Activated CD8-positive, alpha-beta memory T cell treated with anti-CD3 and anti-CD28 coated beads, Interleukin-2, amount 50 U/mL, for 24 hours (primary cell): ENCODE measurements at regions not wholly inside any gene's neighbourhood (a gene's known extent, or its start where the extent isn't known, plus 50 kb on each side); places are given as distances from the start of the nearest gene placed in this dataset.

ENCODE experiments used
- DNase-seq: peaks from one replicate; pipeline ENCODE4 v3.0.0-alpha.2; 2020; ENCODE audit errors: extremely low read depth

DNA sequence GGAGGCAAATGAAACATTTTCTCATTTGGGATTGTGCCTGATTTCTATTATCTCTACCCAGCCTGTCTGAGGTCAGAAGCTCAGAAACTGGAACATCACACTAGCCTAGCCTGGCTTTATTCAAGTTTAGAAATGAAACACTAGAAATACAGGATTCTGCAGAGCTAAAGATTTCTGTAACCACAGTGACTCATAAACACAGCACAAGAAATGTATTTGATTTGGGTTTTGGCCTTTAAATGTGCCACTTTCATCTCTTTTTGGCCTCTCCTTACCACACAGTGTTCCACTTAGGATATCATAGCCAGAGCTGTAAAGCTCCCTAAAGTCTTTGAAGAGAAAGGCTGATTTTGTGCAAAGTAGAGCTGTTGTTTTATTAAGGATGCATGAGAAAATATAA, 307.5 kb downstream of the EMP1 start:
- no peak for DNase-seq

DNA sequence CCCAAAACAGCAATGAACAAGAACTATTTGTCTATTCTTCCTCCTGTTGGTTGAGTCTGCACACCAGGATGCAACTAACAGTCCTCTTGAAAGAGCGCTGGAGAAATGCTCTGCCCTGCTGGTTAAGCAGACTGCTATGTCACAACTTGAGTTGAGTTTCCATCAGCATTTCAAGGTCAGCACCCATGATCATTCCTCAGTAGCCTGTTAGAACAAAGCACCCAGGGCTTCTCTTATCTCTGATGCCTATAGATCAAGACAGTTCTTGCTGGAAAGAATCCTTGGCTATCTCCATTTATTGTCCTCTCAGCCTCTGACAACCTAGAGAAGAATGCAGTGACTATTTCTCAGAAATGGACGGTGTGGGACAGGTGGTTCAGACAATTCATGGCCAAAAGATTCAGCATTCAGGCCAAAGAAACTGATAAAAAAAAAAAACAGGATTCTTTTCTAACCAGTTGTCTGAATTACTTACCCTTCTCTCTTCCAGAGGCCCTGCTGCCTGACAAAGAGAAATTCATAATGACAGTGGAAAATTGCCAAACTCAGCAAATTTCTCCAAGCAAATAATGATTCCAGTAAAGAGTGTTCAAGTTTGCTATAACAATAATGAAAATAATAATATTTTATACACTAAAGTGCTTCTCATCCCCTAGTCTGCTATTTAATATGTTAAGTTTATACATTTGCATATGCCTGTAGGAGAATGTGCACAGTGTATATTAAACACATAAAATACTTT, 306.7 kb downstream of the EMP1 start:
- DNase-seq: no peak

DNA sequence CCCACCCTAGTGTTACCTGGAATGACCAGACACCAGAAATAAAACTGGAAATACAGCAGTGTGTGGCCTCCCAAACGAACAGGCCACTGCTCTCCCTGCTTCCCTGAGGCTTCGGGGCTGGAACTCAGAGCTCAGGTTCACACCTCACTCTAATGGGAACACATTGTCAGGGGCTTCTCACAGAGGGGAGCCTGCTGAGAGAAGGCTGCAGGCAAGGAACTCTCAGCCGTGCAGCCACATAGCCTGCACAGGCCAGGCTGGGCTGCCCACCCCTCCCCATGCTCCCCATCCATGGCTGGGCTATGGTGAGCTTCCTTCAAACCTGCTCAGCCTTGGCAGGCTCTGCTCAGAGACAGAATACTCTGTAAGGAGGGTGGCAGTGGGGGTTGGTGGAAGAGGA, 302.5 kb downstream of the EMP1 start:
- DNase-seq: no peak

DNA sequence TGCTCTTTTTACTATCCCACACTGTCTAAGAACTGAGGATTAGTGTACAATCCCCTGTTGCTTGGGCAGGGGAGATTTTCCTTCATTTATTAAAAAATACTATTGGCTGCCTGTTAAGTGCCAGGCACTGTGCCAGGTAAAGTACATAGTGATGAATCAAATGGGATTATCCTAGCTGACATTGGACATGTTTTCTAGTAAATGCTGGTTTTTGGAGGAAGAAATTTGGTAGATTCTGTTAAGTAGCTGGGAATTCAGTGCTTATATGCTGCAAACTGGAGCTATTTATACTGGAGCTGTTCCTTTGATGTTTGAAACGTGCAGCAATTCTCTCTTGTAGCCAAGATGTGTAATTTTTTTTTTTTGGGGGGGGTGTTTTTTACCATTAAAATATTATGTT, 299.6 kb downstream of the EMP1 start:
- DNase-seq: no peak

DNA sequence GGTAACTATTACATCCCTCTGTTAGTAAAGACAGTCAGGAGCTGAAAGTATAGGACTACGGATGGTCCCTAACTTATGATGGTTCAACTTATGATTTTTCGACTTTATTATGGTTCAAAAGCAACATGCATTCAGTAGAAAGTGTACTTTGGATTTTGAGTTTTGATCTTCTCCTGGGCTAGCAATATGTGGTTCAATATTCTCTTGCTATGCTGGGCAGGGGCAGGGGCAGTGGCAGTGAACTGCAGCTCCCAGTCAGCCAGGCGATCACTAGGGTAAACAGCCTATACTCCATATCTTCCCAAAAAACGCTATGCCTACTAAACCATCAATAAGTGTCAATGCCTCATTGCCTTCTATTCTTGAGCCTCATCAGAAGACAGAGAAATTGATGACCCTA, 292.7 kb downstream of the EMP1 start:
- DNase-seq: no peak

DNA sequence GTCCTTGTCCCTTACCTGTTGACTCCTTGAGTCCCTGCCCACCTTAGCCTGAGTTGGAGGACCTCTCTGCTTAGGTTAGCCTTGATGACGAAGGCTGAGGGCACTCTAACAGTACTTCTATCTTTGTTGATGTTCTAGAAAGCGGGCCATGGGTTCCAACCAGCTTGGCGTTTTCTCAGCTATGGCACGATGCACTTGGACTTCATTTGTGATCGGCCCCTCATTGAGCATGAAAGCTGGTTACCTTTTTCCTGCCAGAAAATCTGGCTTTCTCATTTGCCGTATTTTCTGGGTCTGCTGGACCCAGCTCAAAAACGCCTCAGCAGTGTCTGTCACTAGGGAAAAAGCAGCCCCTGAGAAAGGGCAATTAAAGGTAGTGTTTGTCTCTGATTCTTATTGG, 290.8 kb downstream of the EMP1 start:
- DNase-seq: no peak

DNA sequence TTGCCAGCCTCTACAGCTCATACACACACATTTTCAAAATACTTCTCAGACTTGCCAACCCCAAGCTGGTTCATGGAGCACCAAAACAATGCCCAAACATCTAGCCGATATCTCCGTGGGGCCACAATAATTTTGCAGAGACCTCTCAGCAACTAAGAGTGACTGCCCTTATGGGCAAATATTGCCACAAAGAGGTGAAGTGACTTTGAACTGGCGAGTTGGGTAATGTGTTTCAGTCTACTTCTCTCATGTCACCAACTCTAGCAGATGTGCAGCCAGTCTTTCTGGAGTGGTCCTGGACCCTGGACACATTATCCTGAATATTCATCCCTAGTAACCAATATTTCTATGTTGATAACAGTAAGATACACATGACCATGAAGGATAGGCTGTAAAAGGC, 290.3 kb downstream of the EMP1 start:
- no peak for DNase-seq

DNA sequence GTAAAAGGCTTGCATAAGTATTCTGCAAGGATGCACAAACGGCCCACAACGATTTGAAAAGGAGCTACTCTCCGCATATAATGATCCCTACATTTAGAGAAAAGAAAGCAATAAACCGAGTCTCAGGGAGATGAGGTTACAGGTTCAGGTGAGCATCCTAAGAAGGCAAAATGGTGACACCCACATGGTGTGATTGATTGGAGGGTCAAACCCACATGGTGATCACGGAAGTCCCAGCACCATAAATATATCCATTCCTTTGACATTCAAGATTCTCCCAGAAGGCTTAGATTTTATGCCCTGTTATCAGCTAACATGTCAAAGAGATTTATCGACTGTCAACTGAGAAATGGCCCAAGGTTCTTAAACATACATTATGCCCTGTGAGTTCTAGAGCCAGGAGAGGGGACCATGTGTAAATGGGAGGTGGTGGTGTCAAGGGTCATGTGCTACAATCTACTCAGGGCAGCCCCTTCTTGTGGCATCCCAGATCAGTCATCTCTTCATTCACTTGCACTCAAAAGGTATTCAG, 282.2 kb downstream of the EMP1 start:
- DNase-seq: no peak

DNA sequence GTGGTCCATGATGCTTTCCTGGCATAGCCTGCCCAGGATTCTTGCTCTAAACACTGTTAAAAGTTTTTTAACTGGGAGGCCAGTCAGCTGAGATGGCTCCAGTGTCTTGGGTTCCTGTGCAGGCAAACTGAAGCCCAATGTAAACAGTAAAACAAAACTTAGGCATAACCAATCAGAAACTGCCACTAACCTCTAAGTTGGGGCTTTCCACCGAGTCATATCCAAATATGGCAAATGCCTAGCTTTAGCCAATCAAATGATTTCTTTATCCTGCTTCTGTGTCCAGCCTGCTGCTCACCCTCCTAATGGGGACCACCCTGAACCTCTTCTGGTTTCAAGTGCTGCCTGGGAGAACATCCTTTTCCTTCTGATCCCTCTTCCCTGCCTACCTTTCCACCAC, 277.9 kb downstream of the EMP1 start:
- no peak for DNase-seq

DNA sequence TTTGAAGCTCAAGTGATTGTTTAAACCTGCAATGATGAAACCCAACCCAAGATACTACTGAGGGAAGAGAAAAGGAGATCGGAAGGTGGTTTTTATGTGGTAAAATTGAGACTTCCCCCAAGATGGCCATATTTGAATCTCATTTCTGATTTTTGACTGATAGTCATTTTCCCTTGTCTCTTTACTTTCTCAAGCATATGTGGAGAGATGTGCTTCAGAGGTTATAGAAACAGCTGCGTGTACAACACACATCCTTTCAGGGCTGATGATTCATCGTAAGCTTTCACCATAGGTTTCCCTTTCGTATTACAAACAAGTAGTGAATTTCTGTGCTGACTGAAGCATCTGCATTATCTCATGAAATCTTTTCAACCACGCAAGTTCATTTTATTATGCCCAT, 276.2 kb downstream of the EMP1 start:
- no peak for DNase-seq

DNA sequence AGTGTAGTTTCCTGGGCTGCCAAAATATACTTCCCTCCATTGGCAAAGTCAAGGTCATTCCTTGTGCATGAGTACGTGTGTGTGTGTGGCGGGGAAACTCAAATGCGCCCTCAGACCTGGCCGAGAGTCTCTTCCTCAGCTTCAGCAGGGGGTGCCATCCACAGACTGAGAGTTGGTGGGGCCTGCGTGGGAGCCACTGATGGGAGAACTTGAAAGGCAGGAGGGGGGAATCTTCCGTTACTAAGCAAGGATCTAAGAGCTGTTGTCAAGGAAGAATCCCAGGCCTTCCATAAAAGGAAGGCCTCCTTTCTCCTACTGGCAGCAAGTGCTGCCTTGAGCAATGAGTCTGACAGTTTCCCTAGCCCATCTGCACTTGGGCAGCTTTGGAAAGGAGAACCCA, 274.9 kb downstream of the EMP1 start:
- DNase-seq: no peak

DNA sequence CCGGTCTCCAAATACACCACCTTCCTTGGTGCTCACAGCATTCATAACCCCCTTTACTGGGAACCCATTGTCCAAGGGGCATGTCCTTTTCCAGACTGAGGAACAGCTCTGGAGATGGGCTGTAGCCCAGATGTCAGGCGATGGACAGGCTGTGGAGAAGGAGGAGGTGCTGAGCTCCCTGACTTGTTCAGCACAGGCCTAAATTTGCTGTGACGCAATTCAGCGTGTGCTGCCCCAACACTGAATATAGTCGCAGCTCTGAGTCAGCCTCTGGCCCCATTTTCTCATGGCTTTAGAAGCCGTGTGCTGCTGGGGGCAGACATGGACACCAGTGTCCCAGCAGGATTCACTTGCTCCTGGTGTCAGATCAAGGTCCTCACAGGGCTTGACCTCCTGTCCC, 269.1 kb downstream of the EMP1 start:
- DNase-seq: no peak

DNA sequence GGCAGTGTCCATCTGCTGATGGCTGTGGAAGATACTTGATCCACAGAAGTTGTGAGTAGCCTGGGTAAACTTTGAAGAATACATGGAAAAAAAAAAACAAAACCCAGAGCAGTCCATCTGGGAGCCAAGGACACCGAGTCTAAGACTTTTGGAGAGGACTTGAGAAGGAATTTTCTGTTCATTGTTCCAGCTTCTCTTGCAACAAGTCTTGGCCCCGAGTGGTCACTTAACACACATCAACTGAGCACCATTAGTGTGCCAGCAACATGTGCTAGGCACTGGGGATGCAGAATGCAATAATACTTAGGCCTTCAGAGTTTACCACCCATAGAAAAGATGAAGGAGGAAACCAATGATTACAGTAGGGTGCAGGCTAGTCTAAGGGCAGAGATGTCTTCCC, 266.7 kb downstream of the EMP1 start:
- no peak for DNase-seq

DNA sequence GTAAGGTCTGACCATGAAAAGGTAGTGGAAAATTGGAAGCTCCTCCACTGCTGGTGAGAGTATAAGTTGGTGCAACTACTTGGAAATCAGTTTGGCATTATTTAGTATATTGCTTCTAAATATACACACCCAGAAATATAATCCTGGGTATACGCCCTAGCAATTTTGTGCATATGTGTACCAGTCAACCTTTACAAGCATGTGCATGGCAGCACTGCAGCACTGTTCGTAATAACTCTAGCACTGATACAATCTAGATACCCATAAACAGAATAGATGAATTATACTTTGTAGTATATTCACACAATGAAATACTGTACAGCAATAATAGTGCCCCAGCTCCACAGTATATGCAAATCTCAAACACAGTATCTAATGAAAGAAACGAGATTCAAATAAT, 265.9 kb downstream of the EMP1 start:
- no peak for DNase-seq

DNA sequence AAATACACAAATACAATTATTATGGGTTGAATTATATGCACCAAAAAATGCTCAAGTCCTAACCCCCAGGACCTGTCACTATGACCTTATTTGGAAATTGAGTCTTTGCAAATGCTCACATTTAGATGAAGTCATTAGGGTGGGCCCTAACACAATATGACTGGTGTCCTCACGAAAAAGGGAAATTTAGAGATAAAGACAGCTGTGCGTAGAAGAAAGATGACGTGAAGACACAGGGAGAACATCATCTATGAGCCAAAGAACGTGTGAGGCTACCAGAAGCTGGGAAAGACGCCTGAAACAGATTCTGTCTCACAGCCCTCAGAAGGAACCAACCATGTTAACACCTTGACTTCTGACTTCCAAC, 259.2 kb downstream of the EMP1 start:
- DNase-seq: no peak

DNA sequence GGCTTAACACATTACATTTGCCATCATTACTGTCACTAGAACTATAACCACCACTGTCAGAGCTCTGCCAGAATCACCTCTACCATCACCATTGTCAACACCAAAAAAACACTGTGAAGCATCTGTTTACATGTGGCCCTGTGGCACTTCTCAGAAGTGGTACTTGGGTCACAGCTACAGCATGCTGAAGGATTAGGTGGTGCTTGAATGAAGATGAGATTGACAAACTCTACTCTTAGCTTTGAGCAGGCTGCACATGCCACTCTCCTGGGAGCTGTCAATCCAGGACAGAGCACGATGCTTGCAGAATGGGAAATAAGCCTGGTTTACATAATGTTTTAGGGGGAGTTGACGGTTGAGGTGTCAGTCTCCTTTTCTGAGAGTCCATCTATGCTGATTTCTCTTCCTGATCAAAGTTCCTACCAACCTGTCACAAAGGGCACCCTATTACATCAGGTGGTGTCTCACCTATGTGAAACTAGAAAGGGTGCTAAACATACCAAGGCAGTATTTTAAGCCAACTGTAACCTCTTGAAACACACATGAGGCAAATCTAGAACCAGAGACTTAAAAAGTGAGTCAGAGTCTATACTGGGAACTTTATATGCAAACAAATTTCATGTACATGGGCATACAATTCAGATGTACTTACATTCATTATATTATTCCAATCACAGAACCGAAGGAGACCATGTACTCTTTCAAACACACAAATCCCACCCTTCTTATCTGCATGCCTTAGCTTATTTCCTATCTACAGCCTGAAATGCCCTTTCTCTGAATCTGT, 258.7 kb downstream of the EMP1 start:
- no peak for DNase-seq

DNA sequence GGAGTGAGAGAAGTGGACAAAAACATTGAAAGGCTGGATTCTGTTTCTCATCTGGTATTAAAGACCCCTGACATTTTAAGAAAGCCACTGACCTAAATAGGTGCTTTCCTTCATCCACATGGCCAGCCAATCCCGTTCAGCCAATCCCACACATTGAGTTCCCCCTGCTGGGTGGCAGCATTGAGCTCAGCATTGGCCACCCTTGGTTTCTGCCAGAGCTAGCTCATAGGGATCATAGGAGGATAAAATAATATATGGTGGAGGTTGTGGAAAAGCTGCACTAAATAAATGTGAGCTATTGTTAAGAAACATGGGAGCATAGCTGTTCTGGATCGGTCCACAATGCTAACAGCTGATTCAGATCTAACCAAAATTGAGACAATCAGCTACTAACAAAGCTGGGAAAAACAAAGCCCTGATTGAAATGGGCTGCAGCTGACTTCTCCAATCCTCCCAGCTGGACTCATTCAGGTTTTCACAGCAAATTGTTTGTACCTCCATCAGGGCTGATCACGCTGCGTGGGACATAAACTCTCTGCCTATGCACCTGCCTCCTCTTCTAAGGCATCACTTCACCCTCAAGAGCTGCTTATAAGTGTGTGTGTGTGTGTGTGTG, 256.5 kb downstream of the EMP1 start:
- no peak for DNase-seq

DNA sequence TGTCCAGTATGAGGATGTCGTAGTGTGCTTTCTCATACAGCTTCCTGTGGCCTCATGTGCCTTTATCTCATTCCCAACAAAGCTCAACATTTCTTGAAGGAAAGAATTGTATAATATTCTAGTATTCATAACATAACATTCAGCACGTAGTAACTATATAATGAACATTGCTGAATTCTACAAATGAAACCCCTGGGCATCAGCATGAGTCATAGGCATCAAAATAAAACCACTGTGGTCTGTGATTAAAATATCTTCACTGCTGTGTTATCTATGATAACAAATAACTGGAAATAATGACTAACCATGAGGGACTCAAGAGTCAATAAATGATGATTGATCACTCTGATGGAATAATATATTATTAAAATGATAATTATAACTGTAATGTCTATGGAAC, 255.2 kb downstream of the EMP1 start:
- DNase-seq: no peak

DNA sequence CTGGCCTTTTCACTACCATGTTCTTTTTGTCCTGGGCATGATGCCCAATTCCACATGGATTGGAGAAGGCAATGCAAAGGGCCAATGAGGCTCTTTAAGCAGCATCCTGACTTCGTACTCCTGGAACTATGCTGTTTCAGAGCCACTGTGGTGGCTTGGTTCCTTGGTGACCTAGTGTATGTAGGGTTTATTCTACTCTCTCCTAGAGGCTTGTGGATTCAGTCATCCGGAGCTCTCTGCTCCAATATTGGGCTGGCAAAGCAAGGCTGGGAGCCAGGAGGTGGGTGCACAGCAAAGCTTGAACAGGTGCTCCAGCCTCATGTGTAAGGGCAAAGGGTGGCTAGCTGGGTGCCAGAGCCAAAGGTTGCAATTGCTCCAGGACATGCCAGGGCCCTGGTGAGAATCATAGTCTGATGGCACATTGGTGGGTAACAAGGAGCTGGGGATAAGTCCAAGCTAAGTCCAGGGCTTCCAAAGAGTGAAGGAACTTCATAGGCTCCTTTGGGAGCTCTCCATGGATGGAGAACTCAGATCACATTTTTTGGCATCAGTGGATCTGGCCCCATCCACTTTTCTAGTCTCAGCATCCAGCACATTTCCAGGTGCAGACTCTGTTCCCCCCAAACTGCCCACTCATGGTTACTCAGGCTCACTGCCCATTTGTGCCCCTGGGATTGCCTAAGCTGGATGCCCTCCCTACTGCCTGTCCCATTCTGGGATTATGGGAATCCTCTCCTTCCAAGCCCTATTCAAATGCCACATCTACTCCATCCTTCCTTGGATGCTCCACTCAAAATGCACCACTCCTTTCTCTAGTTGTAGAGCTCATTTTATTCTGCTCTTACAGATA, 253.9 kb downstream of the EMP1 start:
- DNase-seq: no peak

DNA sequence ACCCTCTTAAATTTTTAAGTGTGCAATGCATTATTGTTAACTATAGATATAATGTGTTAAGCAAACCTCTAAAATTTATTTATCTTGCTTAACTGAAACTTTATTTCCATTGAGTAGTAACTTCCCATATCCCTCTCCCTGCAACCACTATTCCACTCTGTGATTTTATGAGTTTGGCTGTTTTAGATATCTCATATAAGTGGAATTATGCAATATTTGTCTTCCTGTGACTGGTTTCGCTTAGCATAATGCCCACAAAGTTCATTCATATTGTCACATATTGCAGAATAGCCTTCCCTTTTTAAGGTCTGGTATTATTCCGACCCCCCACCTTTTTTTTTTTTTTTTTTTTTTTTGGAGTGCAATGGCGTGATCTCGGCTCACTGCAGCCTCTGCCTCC, 247.6 kb downstream of the EMP1 start:
- DNase-seq: no peak

DNA sequence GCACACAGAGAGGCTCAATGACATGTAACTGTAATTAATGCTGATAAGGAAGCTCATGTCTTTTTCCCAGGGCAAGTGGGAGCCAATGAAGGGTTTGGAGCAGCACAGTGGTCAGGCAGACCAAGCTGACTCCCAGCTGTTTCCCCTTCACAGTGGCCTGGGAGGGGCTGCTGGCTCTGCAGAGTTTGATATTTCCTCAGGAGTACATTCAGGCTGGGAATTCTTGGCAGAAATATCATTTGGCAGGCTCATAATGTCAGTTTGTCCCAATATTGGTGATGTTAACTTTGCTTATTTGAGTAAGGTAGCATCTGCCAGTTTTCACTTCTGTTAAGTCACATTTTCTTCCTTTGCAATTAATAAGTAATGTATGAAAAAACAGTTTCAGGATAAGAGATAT, 247.0 kb downstream of the EMP1 start:
- no peak for DNase-seq

DNA sequence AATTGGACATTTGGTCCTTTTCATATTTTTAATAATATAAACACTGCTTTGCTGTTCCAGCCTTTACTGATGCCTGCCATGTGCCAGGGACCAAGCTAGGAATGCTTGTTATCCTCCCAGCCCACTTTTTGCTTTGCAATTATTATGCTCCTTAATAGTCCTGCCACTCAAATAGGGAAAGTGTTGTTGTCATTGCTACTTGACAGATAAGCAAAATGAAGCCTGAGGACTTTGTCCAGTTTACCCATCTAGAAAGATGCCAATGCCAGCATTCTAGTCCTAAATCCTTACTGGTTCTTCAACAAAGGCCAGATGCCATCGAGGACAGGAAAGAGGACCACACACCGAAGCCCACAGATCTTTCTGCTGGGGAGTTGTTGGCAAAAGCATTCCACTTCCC, 246.5 kb downstream of the EMP1 start:
- no peak for DNase-seq
